ENCODE measurements at regions not wholly inside any gene's neighbourhood (a gene's known extent, or its start where the extent isn't known, plus 50 kb on each side); places are given as distances from the start of the nearest gene placed in this dataset.
"Not testable (repeated sequence)": the region's sequence is repeated elsewhere in the genome, so short reads cannot be mapped to it uniquely, and the experiment has no call there.

DNA sequence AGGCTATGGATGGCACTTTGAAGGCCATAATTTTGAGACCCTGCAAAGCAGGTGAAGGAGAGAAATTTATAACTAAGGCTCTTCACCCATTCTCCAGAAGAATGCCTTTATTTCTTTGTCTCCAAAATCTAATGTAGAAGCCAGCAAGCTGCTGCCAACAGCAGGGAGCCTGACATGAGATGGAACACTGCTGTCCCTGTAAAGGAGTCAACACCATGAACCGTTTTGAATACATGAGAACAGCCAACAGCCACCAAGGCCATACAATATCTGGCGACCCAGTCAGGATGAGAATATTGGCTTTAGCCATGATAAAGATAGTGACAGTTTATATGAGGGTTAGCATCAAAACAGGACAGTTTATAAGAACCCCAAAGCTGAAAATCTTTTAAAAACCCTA is 121.2 kb upstream of the LIFR start:
- CTCF ChIA-PET = no interaction called here
- no peak for DNase-seq
- POLR2A ChIA-PET = no interaction called here
- Histone ChIP-seq H3K4me3 (ENCODE audit: low read length) (no peak overlapping the region), H3K36me3 (ENCODE audit: insufficient read depth, low read length) (no peaks in the 10 kb centered on the region), H3K27ac (ENCODE audit: low read depth, low read length) (no peak overlapping the region), H3K4me1 (ENCODE audit: insufficient read depth, low read length) (no peaks in the 10 kb centered on the region), H3K9me3 (ENCODE audit: low read length) (no peaks in the 10 kb centered on the region), H3K27me3 (ENCODE audit: insufficient read depth, low read length, poor library complexity, severe bottlenecking) (no peaks in the 10 kb centered on the region)
- no peak overlapping the region for H3K27ac Mint-ChIP-seq
- peaks cover 2% of the 10 kb centered on the region in 2 donors for H3K27me3 Mint-ChIP-seq
- peaks cover 0 to 8% (median 0%) of the 10 kb centered on the region in 5 donors for H3K9me3 Mint-ChIP-seq
- no peak overlapping the region for H3K4me3 Mint-ChIP-seq
- no peaks in the 10 kb centered on the region for H3K36me3 Mint-ChIP-seq
- H3K4me1 Mint-ChIP-seq = no peaks in the 10 kb centered on the region

DNA sequence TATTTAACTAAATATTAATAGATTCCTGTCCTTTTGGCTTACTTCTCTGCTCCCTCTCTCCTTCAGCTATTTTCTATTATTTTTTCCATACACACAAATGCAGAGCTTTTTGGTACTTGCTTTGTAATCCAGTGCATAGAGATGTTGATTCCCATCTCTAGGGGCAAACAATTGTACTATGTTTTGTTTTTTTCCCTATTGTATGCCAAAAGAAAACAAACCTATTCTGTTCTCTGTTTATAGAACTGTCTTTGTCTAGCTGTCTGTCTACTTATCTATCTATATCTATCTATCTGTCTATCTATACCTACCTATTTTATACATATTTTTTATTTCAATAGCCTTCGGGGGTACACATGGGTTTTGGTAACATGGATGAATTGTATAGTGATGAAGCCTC is 121.6 kb upstream of the LIFR start:
- no peaks in the 10 kb centered on the region for H3K9me3 ChIP-seq (ENCODE audit: low read length)
- ChIA-PET CTCF (no interaction called here), POLR2A (no interaction called here)
- H3K9me3 Mint-ChIP-seq = peaks cover 0 to 8% (median 0%) of the 10 kb centered on the region in 5 donors
- no peak overlapping the region for H3K27ac ChIP-seq (ENCODE audit: low read depth, low read length)
- H3K4me3 Mint-ChIP-seq = no peak overlapping the region
- no peaks in the 10 kb centered on the region for H3K36me3 Mint-ChIP-seq
- no peak overlapping the region for H3K27ac Mint-ChIP-seq
- no peak overlapping the region for H3K4me3 ChIP-seq (ENCODE audit: low read length)
- no peaks in the 10 kb centered on the region for H3K36me3 ChIP-seq (ENCODE audit: insufficient read depth, low read length)
- no peaks in the 10 kb centered on the region for H3K4me1 ChIP-seq (ENCODE audit: insufficient read depth, low read length)
- peaks cover 0 to 2% of the 10 kb centered on the region in 2 donors for H3K27me3 Mint-ChIP-seq
- no peak for DNase-seq
- no peaks in the 10 kb centered on the region for H3K27me3 ChIP-seq (ENCODE audit: insufficient read depth, low read length, poor library complexity, severe bottlenecking)
- no peaks in the 10 kb centered on the region for H3K4me1 Mint-ChIP-seq

DNA sequence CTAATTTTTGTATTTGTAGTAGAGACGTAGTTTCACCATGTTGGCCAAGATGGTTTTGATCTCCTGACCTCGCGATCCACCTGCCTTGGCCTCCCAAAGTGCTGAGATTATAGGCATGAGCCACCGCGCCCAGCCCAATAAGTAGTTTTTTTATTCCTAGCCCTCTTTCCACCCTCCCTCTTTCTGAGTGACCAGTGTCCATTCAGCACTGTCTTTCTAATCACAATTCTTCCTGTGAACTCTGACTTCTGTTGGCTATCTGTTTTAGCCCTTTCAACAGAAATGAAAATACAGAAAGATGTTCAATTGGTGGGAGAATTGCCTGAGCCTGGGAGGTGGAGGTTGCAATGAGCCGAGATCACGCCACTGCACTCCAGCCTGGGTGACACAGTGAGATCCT is 122.3 kb upstream of the LIFR start:
- H3K4me3 ChIP-seq (ENCODE audit: low read length); H3K36me3 Mint-ChIP-seq; H3K27me3 ChIP-seq (ENCODE audit: insufficient read depth, low read length, poor library complexity, severe bottlenecking); H3K27me3 Mint-ChIP-seq; H3K36me3 ChIP-seq (ENCODE audit: insufficient read depth, low read length); H3K4me3 Mint-ChIP-seq; H3K4me1 ChIP-seq (ENCODE audit: insufficient read depth, low read length); H3K27ac Mint-ChIP-seq; DNase-seq; H3K9me3 ChIP-seq (ENCODE audit: low read length); CTCF ChIA-PET; H3K9me3 Mint-ChIP-seq; H3K4me1 Mint-ChIP-seq; H3K27ac ChIP-seq (ENCODE audit: low read depth, low read length); POLR2A ChIA-PET: not testable (repeated sequence)

DNA sequence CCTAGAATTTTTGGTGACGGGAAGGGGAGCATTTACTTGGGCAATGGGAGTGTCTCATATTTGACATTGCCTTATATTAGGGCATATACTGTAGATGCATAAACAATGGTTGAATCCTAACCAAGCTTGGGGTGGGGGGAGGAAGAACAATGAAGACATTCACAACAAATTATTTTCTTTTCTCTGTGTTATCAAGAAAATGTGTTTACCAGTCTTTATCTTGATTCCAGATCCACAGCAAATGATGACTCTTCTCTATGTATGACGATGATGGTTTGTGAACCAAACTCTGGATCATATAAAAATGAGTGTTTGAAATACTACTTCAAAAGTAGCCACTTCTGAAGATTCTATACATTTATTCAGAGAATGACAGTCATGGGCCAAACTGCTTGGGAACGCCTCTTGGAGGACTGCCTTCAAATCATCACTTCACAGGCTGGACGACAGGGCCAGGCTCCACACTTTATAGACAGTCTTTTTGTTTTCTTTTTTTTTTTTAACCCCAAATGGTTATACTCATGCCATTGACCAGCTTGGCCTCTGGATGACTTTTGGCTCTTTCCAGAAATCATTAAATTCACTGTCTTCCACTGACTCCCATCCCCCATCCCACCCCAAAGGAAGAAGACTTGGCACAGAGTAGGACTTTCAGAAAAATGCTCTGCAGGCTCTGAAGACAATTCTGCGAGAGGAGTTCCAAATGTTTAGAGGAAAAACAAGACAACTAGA is 123.8 kb upstream of the LIFR start:
- H3K9me3 ChIP-seq (ENCODE audit: low read length) = no peaks in the 10 kb centered on the region
- H3K27me3 ChIP-seq (ENCODE audit: insufficient read depth, low read length, poor library complexity, severe bottlenecking) = no peaks in the 10 kb centered on the region
- H3K4me1 Mint-ChIP-seq = no peaks in the 10 kb centered on the region
- no peak overlapping the region for H3K4me3 Mint-ChIP-seq
- no peaks in the 10 kb centered on the region for H3K36me3 Mint-ChIP-seq
- no peak overlapping the region for H3K27ac ChIP-seq (ENCODE audit: low read depth, low read length)
- H3K36me3 ChIP-seq (ENCODE audit: insufficient read depth, low read length) = no peaks in the 10 kb centered on the region
- DNase-seq = no peak
- H3K27ac Mint-ChIP-seq = no peak overlapping the region
- CTCF ChIA-PET = interaction anchor here (1.0 kb wide), 1 partner anchor 11 kb away, joined by 3 read pairs; no protein-coding TSS in a partner anchor
- no peaks in the 10 kb centered on the region for H3K4me1 ChIP-seq (ENCODE audit: insufficient read depth, low read length)
- POLR2A ChIA-PET = no interaction called here
- peaks cover 0 to 6% (median 0%) of the 10 kb centered on the region in 5 donors for H3K9me3 Mint-ChIP-seq
- no peak overlapping the region for H3K4me3 ChIP-seq (ENCODE audit: low read length)
- H3K27me3 Mint-ChIP-seq = peaks cover 0 to 2% of the 10 kb centered on the region in 2 donors

DNA sequence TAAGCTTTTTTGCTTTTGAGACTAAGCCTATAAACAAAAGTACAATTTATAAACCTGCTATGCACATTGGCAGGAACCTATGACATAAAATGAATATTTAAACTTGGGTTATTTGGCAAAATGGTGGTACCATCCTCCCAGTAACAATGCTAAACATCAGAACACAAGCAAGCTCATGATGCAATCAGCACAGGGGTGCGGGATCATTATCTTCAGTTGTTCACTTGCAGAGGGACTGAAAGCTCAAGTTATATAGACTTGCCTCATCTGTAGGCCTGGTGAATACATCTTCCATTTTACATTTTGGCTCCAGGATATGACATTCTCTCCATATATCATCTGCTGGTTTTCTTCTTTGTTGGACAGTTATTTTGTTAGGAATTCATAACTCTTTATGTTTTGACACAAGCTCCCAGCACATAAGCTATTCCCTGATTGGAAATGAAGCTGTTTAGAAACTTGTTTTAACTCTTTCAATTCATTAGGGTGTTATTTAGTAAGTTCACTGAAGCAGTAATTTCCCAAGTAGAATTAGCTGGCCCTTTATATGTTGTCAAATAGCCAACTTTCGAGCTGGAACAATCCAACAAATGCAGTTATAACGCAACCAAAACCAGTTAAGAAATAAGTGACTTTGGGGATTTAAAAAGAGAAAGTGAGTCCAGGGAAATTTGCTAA is 124.7 kb upstream of the LIFR start:
- Mint-ChIP-seq H3K27me3 (peaks cover 0 to 2% of the 10 kb centered on the region in 2 donors), H3K4me1 (no peaks in the 10 kb centered on the region), H3K27ac (no peak overlapping the region), H3K9me3 (peaks cover 0 to 2% (median 0%) of the 10 kb centered on the region in 5 donors), H3K36me3 (no peaks in the 10 kb centered on the region), H3K4me3 (no peak overlapping the region)
- CTCF ChIA-PET = interaction anchor here (1.0 kb wide), 1 partner anchor 12 kb away, joined by 3 read pairs; no protein-coding TSS in a partner anchor
- Histone ChIP-seq H3K27ac (ENCODE audit: low read depth, low read length) (no peak overlapping the region), H3K9me3 (ENCODE audit: low read length) (no peaks in the 10 kb centered on the region), H3K4me1 (ENCODE audit: insufficient read depth, low read length) (no peaks in the 10 kb centered on the region), H3K36me3 (ENCODE audit: insufficient read depth, low read length) (no peaks in the 10 kb centered on the region), H3K4me3 (ENCODE audit: low read length) (no peak overlapping the region), H3K27me3 (ENCODE audit: insufficient read depth, low read length, poor library complexity, severe bottlenecking) (no peaks in the 10 kb centered on the region)
- POLR2A ChIA-PET = no interaction called here
- no peak for DNase-seq

DNA sequence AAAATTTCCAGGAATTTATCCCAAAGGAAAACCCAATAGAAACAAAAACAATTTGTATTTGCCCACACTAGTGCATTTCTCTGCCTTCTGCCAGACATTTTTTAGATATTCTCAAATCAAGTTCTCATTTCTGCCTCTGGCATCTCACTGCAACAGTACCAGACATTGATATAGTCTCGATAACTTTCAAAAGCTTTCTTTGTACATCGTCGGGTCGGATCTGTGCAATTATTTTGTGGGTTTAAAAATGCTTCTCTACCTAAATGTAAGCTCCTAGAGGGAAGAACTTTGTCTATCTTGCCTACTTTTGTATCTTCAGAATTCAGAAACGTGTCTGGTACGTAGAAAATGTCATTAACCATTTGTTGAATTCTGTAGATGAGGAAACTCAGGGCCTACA is 125.5 kb upstream of the LIFR start:
- no peak overlapping the region for H3K27ac Mint-ChIP-seq
- ChIA-PET POLR2A (no interaction called here), CTCF (no interaction called here)
- no peaks in the 10 kb centered on the region for H3K36me3 Mint-ChIP-seq
- no peaks in the 10 kb centered on the region for H3K4me1 ChIP-seq (ENCODE audit: insufficient read depth, low read length)
- H3K4me3 Mint-ChIP-seq = no peak overlapping the region
- H3K27me3 ChIP-seq (ENCODE audit: insufficient read depth, low read length, poor library complexity, severe bottlenecking) = no peaks in the 10 kb centered on the region
- H3K27me3 Mint-ChIP-seq = peaks cover 0 to 2% of the 10 kb centered on the region in 2 donors
- DNase-seq = no peak
- no peaks in the 10 kb centered on the region for H3K36me3 ChIP-seq (ENCODE audit: insufficient read depth, low read length)
- H3K4me3 ChIP-seq (ENCODE audit: low read length) = no peak overlapping the region
- no peak overlapping the region for H3K27ac ChIP-seq (ENCODE audit: low read depth, low read length)
- peaks cover 0 to 3% (median 0%) of the 10 kb centered on the region in 5 donors for H3K9me3 Mint-ChIP-seq
- H3K9me3 ChIP-seq (ENCODE audit: low read length) = no peaks in the 10 kb centered on the region
- H3K4me1 Mint-ChIP-seq = no peaks in the 10 kb centered on the region

DNA sequence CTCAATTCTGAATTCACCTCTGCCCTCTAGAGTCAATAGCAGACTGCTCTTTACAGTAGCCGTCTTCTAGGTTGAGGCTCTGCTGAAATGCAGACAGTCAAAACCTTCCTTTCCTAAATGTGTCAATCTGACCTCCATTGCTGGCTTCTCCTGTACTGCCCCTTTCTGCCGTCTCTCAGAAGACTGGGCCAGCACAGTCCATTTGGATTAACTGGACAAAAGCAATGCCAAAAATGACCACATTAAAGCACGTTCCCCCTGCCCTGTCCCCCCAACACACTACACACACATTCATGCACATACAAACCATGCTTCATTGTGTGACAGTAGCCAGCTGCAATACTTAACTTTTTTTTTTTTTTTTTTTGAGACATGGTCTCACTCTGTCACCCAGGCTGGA is 130.2 kb upstream of the LIFR start:
- peaks cover 6 to 23% of the 10 kb centered on the region in 2 donors for H3K27me3 Mint-ChIP-seq
- H3K4me3 Mint-ChIP-seq = no peak overlapping the region
- no peaks in the 10 kb centered on the region for H3K36me3 Mint-ChIP-seq

DNA sequence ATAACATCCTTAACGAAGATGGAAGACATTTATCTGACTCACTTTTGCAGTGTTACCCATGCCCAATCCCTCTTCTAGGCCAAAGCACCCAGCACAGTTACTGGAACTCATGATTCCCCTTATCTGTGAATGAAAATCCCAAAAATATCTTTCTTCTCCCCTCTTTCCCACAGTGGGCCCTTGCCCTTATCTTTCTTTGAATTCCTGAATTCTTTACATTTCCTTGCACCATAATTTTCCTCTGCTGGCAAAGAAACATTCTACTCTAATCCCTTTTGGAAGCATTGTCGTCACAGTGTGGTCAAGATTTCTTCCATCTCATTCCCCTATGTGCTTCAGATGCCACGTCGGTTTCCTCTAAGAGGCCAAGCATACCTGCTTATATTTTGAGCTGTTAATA is 135.9 kb upstream of the LIFR start:
- Mint-ChIP-seq H3K9me3 (peaks cover 0 to 8% (median 2%) of the 10 kb centered on the region in 5 donors), H3K27ac (no peak overlapping the region), H3K4me3 (no peak overlapping the region), H3K27me3 (peaks cover 9 to 51% of the 10 kb centered on the region in 2 donors), H3K4me1 (no peaks in the 10 kb centered on the region), H3K36me3 (no peaks in the 10 kb centered on the region)
- Histone ChIP-seq H3K4me3 (ENCODE audit: low read length) (no peak overlapping the region), H3K4me1 (ENCODE audit: insufficient read depth, low read length) (no peaks in the 10 kb centered on the region), H3K27ac (ENCODE audit: low read depth, low read length) (no peak overlapping the region), H3K9me3 (ENCODE audit: low read length) (no peaks in the 10 kb centered on the region), H3K36me3 (ENCODE audit: insufficient read depth, low read length) (no peaks in the 10 kb centered on the region), H3K27me3 (ENCODE audit: insufficient read depth, low read length, poor library complexity, severe bottlenecking) (no peaks in the 10 kb centered on the region)
- DNase-seq = no peak
- POLR2A ChIA-PET = no interaction called here
- CTCF ChIA-PET = no interaction called here

More for the DNA sequence above, 130.2 kb upstream of the LIFR start:
- Histone ChIP-seq H3K36me3 (ENCODE audit: insufficient read depth, low read length) (no peaks in the 10 kb centered on the region), H3K27ac (ENCODE audit: low read depth, low read length) (no peak overlapping the region), H3K4me1 (ENCODE audit: insufficient read depth, low read length) (no peaks in the 10 kb centered on the region), H3K4me3 (ENCODE audit: low read length) (no peak overlapping the region), H3K27me3 (ENCODE audit: insufficient read depth, low read length, poor library complexity, severe bottlenecking) (no peaks in the 10 kb centered on the region), H3K9me3 (ENCODE audit: low read length) (no peaks in the 10 kb centered on the region)
- no peak overlapping the region for H3K27ac Mint-ChIP-seq
- no peaks in the 10 kb centered on the region for H3K4me1 Mint-ChIP-seq
- no peak for DNase-seq
- POLR2A ChIA-PET = no interaction called here
- CTCF ChIA-PET = no interaction called here
- peaks cover 0 to 8% (median 2%) of the 10 kb centered on the region in 5 donors for H3K9me3 Mint-ChIP-seq
